GM12892 (cell line): ENCODE measurements at regions not wholly inside any gene's neighbourhood (a gene's known extent, or its start where the extent isn't known, plus 50 kb on each side); places are given as distances from the start of the nearest gene placed in this dataset.

ENCODE experiments used
- POLR2A ChIP-seq: IDR thresholded peaks from 2 replicates; pipeline ENCODE4 v1.6.1; 2011; ENCODE audit warnings: low read depth, low read length, control low read depth
- POLR2AphosphoS5 ChIP-seq: IDR thresholded peaks from 2 replicates; pipeline ENCODE4 v1.6.1; 2011; ENCODE audit warnings: low read depth, low read length, control low read depth
- TAF1 ChIP-seq: IDR thresholded peaks from 2 replicates; pipeline ENCODE4 v1.6.1; 2011; ENCODE audit warnings: low read depth, mild to moderate bottlenecking, control low read depth, low read length, borderline replicate concordance

DNA sequence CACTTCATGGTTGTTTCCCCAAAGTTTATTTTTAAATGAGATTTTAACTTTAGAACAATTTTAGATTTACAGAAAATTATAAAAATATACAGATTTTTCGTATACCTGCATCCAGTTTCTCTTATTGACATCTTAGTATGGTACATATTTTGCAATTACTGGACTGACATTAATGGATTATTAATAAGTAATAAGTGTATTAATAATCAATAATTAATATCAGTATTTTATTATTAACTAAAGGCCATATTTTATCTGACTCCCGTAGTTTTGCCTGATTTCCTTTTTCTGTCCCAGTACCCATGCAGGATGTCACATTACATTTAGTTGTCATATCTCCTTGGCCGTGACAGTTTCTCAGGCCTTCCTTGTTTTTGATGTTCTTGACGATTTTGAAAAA lies 307.0 kb downstream of the C6orf118 start:
- TF ChIP-seq POLR2AphosphoS5 (no peak), POLR2A (no peak), TAF1 (no peak)
